HUES64 (cell line): ENCODE measurements at regions not wholly inside any gene's neighbourhood (a gene's known extent, or its start where the extent isn't known, plus 50 kb on each side); places are given as distances from the start of the nearest gene placed in this dataset.

Experiments used
- H3K27ac ChIP-seq: 2 replicates; pipeline ENCODE4 v1.7.0; 2013; ENCODE audit warnings: low read depth, low read length, inconsistent platforms
- H3K27me3 ChIP-seq: 2 replicates; pipeline ENCODE4 v1.6.1; 2013; ENCODE audit warnings: mild to moderate bottlenecking, low read length; ENCODE audit not compliant: insufficient read depth
- H3K36me3 ChIP-seq: 2 replicates; pipeline ENCODE4 v1.6.1; 2013; ENCODE audit warnings: mild to moderate bottlenecking, low read length; ENCODE audit not compliant: insufficient read depth
- H3K4me1 ChIP-seq: 2 replicates; pipeline ENCODE4 v1.6.1; 2013; ENCODE audit warnings: mild to moderate bottlenecking, low read length, moderate library complexity; ENCODE audit not compliant: insufficient read depth
- H3K4me3 ChIP-seq: 2 replicates; pipeline ENCODE4 v1.5.1; 2013; ENCODE audit warnings: mild to moderate bottlenecking, low read length, moderate library complexity
- H3K9ac ChIP-seq: 2 replicates; pipeline ENCODE4 v1.6.1; 2013; ENCODE audit warnings: mild to moderate bottlenecking, low read depth, low read length
- H3K9me3 ChIP-seq: 2 replicates; pipeline ENCODE4 v1.6.1; 2013; ENCODE audit warnings: low read depth, low read length; ENCODE audit not compliant: insufficient read depth
- WGBS: fragments of 150-250, 120-280 bp; methylation state at CpG from one replicate; pipeline ENCODE4 v1.1.7; 2013; ENCODE audit warnings: missing lambda C conversion rate; 5-methylcytosine and 5-hydroxymethylcytosine counted together

DNA sequence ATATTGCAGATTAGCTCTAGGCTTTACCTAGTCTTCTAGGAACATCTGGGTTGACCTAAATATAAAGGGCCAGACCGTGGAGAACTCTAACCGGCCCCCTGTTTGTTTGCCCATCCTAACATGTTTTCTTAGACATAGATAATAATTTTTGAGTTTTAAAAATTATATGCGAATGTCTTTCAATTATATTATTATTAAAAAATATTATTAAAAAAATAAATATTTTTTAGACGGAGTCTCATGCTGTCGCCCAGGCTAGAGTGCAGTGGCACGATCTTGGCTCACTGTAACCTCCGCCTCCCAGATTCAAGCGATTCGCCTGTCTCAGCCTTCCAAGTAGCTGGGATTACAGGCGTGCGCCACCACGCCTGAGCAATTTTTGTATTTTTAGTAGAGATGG, 318.5 kb downstream of the INHBA start:
- H3K9ac ChIP-seq: no peak overlapping the region
- 91% methylated on average over 10 of the region's 12 CpGs for WGBS
- peaks cover 11% of the 10 kb centered on the region for H3K4me1 ChIP-seq
- no peaks in the 10 kb centered on the region for H3K36me3 ChIP-seq
- H3K9me3 ChIP-seq: no peaks in the 10 kb centered on the region
- H3K27ac ChIP-seq: no peak overlapping the region
- no peak overlapping the region for H3K4me3 ChIP-seq
- H3K27me3 ChIP-seq: no peaks in the 10 kb centered on the region

DNA sequence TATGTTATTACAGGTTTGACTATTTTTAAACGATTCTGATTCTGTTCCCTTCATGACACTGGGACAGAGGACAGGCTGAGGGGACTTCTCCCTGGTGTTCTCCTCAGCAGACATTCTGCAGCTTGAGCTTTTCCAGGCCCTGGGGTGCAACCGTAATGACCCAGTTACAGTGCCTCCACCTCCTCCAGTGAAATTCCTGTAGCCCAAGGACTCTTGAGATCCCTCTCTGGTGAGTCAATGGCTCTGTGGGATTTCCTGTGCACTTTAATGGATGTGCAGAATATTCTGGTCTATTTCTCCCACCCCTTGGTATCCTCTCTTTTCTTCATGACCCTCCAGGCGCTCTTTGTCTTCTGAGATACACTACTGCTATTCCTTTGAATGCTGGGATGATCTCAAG, 319.3 kb downstream of the INHBA start:
- Histone ChIP-seq H3K36me3 (no peaks in the 10 kb centered on the region), H3K4me3 (no peak overlapping the region), H3K9me3 (no peaks in the 10 kb centered on the region), H3K9ac (no peak overlapping the region), H3K27ac (no peak overlapping the region), H3K4me1 (peaks cover 11% of the 10 kb centered on the region), H3K27me3 (no peaks in the 10 kb centered on the region)
- 88% methylated on average over 3 of the region's 3 CpGs for WGBS

DNA sequence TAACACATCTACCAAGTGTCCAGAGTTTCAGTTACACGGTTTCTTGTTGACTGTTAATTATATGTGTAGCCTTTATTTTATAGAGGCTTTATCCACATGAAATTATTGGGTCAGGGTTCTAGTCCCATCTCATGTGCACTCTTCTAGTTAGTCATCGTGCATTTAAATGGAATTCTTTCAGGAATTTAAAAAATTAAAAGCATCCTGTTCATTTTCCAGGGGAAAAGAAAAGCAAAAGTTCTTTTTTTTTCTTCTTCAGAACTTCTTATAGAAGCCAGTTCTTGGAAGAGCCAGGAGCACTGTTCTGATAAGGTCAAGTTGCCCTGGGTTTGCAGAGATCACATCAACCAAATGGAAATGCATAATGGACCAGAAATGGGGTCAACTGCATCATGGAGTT, 324.7 kb downstream of the INHBA start:
- H3K4me1 ChIP-seq: no peaks in the 10 kb centered on the region
- H3K4me3 ChIP-seq: no peak overlapping the region
- 100% methylated on average over 1 of the region's 2 CpGs for WGBS
- no peaks in the 10 kb centered on the region for H3K27me3 ChIP-seq
- no peaks in the 10 kb centered on the region for H3K9me3 ChIP-seq
- H3K27ac ChIP-seq: no peak overlapping the region
- no peaks in the 10 kb centered on the region for H3K36me3 ChIP-seq
- H3K9ac ChIP-seq: no peak overlapping the region

DNA sequence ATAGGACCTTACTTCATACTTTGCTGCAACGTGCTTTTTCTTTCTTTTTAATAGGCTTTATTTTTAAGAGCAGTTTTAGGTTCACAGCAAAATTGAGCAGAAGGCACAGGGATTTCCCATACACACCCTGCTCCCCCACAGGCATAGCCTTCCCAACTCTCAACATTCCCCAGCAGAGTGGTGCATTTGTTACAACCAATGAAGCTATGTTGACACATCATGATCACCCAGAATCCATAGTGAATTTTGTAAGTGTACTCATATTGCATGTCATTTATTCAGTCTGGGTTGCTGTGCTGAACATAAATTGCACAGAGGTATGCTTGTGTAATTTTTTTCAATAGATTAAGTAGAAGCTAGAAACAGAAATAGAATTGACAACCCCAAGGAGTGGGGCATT, 327.3 kb downstream of the INHBA start:
- no peaks in the 10 kb centered on the region; the same call in 1 of the 2 replicates for H3K4me1 ChIP-seq
- no peaks in the 10 kb centered on the region for H3K9me3 ChIP-seq
- H3K4me3 ChIP-seq: no peak overlapping the region
- no peak overlapping the region for H3K27ac ChIP-seq
- no peaks in the 10 kb centered on the region for H3K36me3 ChIP-seq
- H3K9ac ChIP-seq: no peak overlapping the region
- no peaks in the 10 kb centered on the region for H3K27me3 ChIP-seq
- WGBS: 90% methylated on average over 1 of the region's 1 CpG

DNA sequence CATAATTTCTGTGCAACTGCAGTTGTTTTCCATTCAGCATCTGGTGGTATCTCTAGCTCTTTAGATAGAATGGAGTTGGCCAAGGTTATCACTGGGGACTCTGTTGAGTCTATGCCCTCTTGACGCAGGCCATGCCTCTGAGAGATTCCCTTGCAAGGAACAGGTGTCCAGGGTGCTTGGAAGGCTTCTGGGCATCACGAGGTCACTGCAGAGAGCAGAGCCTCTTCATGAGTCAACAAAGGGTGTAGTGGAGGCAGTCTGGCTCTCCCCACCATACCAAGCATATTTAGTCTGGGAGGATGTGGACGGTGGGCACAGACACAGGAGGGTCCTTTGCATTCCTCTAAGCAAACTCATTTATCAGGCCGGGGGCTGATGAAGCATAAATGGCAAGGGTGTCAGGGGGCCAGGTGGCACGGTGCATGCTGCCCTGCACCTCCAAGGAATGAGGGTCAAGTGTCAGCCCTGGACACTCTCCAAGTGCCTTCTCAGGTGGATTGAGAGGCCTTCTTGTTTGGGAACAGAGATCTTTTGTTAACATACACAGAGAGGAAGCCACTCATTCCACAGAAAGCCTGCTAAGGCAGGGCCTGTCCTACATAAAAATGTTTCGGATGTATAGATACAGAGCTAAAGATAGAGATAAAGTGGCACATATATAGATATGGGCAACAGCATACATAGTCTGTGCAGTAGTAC, 328.6 kb downstream of the INHBA start:
- no peaks in the 10 kb centered on the region for H3K27me3 ChIP-seq
- H3K9ac ChIP-seq: no peak overlapping the region
- no peaks in the 10 kb centered on the region for H3K36me3 ChIP-seq
- H3K4me3 ChIP-seq: no peak overlapping the region
- no peaks in the 10 kb centered on the region; the same call in 1 of the 2 replicates for H3K4me1 ChIP-seq
- H3K9me3 ChIP-seq: no peaks in the 10 kb centered on the region
- WGBS: 86% methylated on average over 6 of the region's 6 CpGs
- no peak overlapping the region for H3K27ac ChIP-seq

DNA sequence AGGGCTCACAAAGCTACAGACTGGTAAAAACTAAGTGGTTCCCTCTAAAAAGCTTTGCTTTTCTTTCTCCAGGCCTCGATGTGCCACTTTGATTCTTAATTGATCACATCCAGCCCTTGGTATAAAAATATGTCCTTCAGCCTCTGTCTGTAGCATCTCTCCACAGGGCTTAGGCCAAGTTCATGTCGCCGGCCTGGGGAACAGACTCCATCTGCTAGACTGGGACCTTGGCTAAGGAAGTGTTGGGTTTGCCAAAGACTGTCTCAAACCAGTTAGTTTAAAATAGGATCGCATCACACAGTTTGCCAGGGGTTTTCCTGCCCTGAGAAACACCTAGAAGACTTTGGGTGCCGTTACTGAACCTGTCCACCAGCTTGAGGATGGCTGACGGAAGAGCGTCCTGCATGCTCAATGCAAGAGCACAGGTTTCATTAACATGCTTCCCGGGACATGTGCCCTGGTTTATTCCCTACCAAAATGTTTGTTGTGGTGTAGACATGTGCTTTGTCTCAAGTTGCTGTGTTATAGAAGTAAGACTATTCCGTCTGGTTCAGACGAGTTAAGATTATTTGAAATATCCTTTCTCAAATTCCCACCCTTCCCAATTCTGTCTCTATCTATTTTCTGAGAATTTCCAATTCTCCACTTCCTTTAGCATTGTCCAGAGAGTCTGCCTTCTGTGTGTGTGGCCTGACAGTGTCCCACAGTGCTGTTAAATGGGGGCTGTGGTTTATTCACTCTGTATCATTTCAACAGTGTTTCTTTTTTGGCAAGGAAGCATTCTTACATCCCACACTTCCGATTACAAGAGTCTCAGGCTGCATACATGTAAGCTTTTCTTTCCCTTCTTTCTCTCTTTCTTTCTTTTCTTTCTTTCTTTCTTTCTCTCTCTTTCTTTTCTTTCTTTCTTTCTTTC, 334.7 kb downstream of the INHBA start:
- H3K4me3 ChIP-seq: no peak overlapping the region
- H3K9me3 ChIP-seq: no peaks in the 10 kb centered on the region
- no peaks in the 10 kb centered on the region for H3K27me3 ChIP-seq
- no peak overlapping the region for H3K27ac ChIP-seq
- no peak overlapping the region for H3K9ac ChIP-seq
- no peaks in the 10 kb centered on the region; the same call in 1 of the 2 replicates for H3K4me1 ChIP-seq
- no peaks in the 10 kb centered on the region for H3K36me3 ChIP-seq
- 96% methylated on average over 11 of the region's 11 CpGs for WGBS

DNA sequence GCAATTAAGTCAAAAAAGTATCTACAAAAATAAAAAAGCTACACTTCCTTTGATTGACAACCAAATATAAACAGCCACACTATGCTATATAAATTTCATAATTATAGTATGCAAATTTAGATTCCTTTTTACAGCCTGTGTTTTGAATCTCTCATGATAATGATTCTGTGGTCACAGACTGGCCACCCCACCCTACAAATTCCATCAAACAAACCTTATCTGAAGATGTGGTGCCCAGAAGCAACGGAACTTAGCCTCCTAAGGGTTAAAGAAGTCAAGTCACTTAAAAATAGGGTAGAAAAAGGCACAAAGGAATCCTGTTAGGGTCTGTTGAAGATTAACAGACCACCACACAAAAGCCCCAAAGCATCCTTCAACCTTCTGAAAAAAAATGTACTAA, 351.8 kb downstream of the INHBA start:
- Histone ChIP-seq H3K4me3 (no peak overlapping the region), H3K27me3 (no peaks in the 10 kb centered on the region), H3K36me3 (no peaks in the 10 kb centered on the region), H3K27ac (no peak overlapping the region), H3K4me1 (no peaks in the 10 kb centered on the region), H3K9me3 (no peaks in the 10 kb centered on the region), H3K9ac (no peak overlapping the region)
- WGBS: no CpG with 5 or more reads among the region's 1 CpG

DNA sequence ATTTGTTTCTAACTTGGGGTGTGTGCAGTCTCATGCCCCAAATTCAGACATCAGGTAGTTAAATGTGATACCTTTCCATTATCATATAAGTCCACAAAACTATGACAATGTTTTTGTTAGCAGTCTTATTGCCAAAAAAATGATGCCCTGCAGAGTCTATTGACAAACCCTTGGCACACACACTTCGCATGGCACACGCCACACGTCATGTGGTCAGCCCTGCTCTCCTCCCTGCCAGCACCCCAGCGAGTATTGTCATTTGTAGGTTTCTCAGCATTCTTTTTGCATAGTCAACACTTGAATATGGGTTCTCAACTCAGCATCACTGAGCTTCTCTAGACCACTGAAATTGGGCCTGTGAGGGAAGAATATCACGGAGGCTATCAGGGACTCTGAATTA, 356.0 kb downstream of the INHBA start:
- no peak overlapping the region for H3K9ac ChIP-seq
- H3K36me3 ChIP-seq: no peaks in the 10 kb centered on the region
- H3K27ac ChIP-seq: no peak overlapping the region
- no peak overlapping the region for H3K4me3 ChIP-seq
- WGBS: 96% methylated on average over 5 of the region's 5 CpGs
- H3K27me3 ChIP-seq: no peaks in the 10 kb centered on the region
- H3K9me3 ChIP-seq: no peaks in the 10 kb centered on the region
- H3K4me1 ChIP-seq: no peaks in the 10 kb centered on the region

DNA sequence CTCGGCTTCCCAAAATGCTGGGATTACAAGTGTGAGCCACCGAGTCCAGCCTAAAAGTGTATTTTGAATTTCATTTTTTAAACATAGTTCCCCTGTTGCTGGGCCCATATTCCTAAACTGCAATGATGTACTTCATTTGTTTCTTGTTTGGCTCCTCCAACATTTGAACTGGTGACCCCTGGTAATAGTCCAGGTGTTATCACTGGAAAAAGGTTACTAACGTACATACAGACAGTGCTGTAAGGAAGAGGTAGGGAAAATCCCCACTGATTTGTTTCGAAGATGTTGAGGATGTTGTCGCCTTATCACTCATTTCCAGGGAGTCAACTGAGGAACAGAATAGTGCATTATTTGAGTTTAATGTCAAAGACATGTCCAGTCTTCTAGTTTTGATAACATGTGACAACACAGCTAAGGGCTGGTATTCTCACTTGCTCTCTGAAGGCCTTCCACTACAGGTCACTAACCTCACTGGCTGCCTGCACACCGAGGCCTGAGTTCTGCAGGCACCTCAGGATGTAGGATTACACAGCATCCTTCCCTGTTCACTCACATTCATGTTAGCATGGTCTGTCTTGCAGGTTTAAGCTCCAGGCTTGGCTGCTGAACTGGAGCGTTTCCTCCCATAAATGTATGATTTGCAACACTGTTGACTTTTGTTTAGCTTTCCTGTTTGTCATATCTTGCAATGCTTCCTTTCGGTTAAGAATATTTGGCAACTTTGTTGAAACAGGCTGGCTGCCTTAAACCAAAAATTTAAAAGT, 362.8 kb downstream of the INHBA start:
- no peaks in the 10 kb centered on the region for H3K27me3 ChIP-seq
- no peaks in the 10 kb centered on the region for H3K36me3 ChIP-seq
- WGBS: 96% methylated on average over 8 of the region's 8 CpGs
- no peaks in the 10 kb centered on the region for H3K4me1 ChIP-seq
- H3K9me3 ChIP-seq: no peaks in the 10 kb centered on the region
- H3K4me3 ChIP-seq: no peak overlapping the region
- H3K27ac ChIP-seq: no peak overlapping the region
- H3K9ac ChIP-seq: no peak overlapping the region

DNA sequence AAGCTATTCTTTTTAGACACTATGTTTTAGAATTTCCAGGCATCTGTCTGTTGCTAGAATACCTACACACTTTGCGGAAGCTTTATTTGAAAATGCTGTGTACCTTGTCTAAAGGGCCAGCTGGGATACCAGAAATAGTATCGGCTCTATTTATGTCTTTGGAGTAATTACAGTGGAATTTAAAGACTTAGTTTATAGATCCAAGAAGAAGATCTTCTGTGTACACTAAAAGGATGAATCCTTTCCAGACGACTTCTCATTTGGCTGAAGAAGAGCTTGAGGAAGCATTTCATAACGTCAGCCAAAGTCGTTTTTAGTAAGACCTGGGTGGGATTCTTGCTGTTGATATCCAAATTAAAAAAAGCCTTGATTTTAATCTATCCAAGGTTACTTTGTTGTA, 365.9 kb downstream of the INHBA start:
- H3K4me3 ChIP-seq: no peak overlapping the region
- H3K9ac ChIP-seq: no peak overlapping the region
- H3K27ac ChIP-seq: no peak overlapping the region
- H3K27me3 ChIP-seq: no peaks in the 10 kb centered on the region
- H3K36me3 ChIP-seq: no peaks in the 10 kb centered on the region
- WGBS: 96% methylated on average over 5 of the region's 5 CpGs
- no peaks in the 10 kb centered on the region for H3K9me3 ChIP-seq
- H3K4me1 ChIP-seq: no peaks in the 10 kb centered on the region

DNA sequence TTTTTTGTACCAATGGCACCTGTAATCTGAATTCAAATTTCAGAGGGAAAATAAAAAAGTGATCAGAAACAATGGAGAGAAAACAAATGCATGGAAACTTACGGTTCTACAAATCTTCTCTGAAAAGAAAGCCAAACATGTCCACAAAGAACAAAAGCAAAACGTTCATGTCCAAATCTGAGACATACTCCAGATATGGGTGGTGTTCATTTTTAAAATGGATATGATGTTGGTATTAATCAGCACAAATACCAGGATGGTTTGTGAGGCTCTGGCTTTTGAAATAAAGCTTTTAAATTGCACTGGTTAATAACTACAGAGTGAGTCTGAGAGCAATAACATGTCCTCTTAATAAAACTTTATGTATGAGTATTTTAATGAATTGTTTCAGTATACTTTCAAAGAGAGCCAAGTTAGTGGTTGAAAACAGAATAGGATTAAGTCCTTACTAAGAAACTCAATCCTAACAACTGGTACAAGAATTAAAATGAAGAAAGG, 366.4 kb downstream of the INHBA start:
- H3K9me3 ChIP-seq: no peaks in the 10 kb centered on the region
- no peaks in the 10 kb centered on the region for H3K36me3 ChIP-seq
- no peaks in the 10 kb centered on the region for H3K27me3 ChIP-seq
- no peak overlapping the region for H3K9ac ChIP-seq
- no peak overlapping the region for H3K4me3 ChIP-seq
- no peaks in the 10 kb centered on the region for H3K4me1 ChIP-seq
- no peak overlapping the region for H3K27ac ChIP-seq
- WGBS: 93% methylated on average over 2 of the region's 2 CpGs
